HEK293 (cell line): ENCODE measurements at regions not wholly inside any gene's neighbourhood (a gene's known extent, or its start where the extent isn't known, plus 50 kb on each side); places are given as distances from the start of the nearest gene placed in this dataset.

Experiments used
- CTCF ChIA-PET: fragments of 350-600 bp; formaldehyde crosslinking; extraction: SDS; loops from one replicate; lab custom pipeline; 2021; ENCODE audit warnings: antibody characterized with exemption; lab: Yijun Ruan, JAX
- POLR2A ChIA-PET: fragments of 300-600 bp; formaldehyde crosslinking; extraction: SDS; loops from one replicate; lab custom pipeline; 2020; ENCODE audit warnings: antibody characterized with exemption, inconsistent platforms; lab: Yijun Ruan, JAX
- H3K27ac ChIP-seq: fragments of 200-500 bp; sonication (Bioruptor generic); 2 replicates; pipeline ENCODE4 v1.5.1; 2014; ENCODE audit warnings: low read depth, low read length, control low read depth, inconsistent platforms; ENCODE audit errors: extremely low read depth
- H3K36me3 ChIP-seq, 2 experiments: fragments of 200-500 bp in 1 of 2; sonication (Bioruptor generic) in 1 of 2; 1 replicate in 1 of 2; 2 replicates in 1 of 2; pipeline ENCODE4 v1.5.1; 2014 to 2017; ENCODE audit warnings: inconsistent platforms in 2 of 2, low read length in 2 of 2; ENCODE audit not compliant: control insufficient read depth in 2 of 2, insufficient read depth in 1 of 2
- H3K4me1 ChIP-seq: fragments of 200-500 bp; sonication (Bioruptor generic); 2 replicates; pipeline ENCODE4 v1.5.1; 2014; ENCODE audit warnings: mild to moderate bottlenecking, low read length, inconsistent platforms; ENCODE audit not compliant: control insufficient read depth, insufficient read depth
- H3K4me3 ChIP-seq: 2 replicates; pipeline ENCODE4 v1.5.1; 2011; ENCODE audit warnings: low read depth, mild to moderate bottlenecking, control low read depth, low read length, moderate library complexity
- H3K9me3 ChIP-seq: fragments of 200-500 bp; sonication (Bioruptor generic); 2 replicates; pipeline ENCODE4 v1.5.1; 2014; ENCODE audit warnings: low read depth, low read length, inconsistent platforms; ENCODE audit not compliant: control insufficient read depth, insufficient read depth
- BCL11B ChIP-seq: fragments of 450-650 bp; formaldehyde crosslinking; IDR thresholded peaks from 2 replicates; pipeline ENCODE4 v1.5.1; 2016; ENCODE audit warnings: low read depth, missing biosample characterization, missing genetic modification characterization
- GFI1B ChIP-seq: fragments of 450-650 bp; formaldehyde crosslinking; IDR thresholded peaks from 2 replicates; pipeline ENCODE4 v1.5.1; 2016; ENCODE audit warnings: missing biosample characterization, missing genetic modification characterization
- KLF9 ChIP-seq: fragments of 450-650 bp; formaldehyde crosslinking; IDR thresholded peaks from 2 replicates; pipeline ENCODE4 v1.5.1; 2016; ENCODE audit warnings: missing biosample characterization, missing genetic modification characterization, low read depth
- MYNN ChIP-seq: fragments of 450-650 bp; formaldehyde crosslinking; IDR thresholded peaks from 2 replicates; pipeline ENCODE4 v1.5.1; 2016; ENCODE audit warnings: missing biosample characterization, missing genetic modification characterization, borderline replicate concordance
- OSR2 ChIP-seq: fragments of 450-650 bp; formaldehyde crosslinking; IDR thresholded peaks from 2 replicates; pipeline ENCODE4 v1.5.1; 2016; ENCODE audit warnings: missing biosample characterization, missing genetic modification characterization
- ZNF114 ChIP-seq: fragments of 450-650 bp; formaldehyde crosslinking; IDR thresholded peaks from 2 replicates; pipeline ENCODE4 v1.5.0; 2017; ENCODE audit warnings: missing biosample characterization, missing genetic modification characterization
- ZNF155 ChIP-seq: fragments of 450-650 bp; formaldehyde crosslinking; IDR thresholded peaks from 2 replicates; pipeline ENCODE4 v1.5.1; 2016; ENCODE audit warnings: missing biosample characterization, missing genetic modification characterization
- ZNF169 ChIP-seq: fragments of 450-650 bp; formaldehyde crosslinking; IDR thresholded peaks from 2 replicates; pipeline ENCODE4 v1.5.1; 2016; ENCODE audit warnings: missing biosample characterization, missing genetic modification characterization
- ZNF19 ChIP-seq: fragments of 450-650 bp; formaldehyde crosslinking; IDR thresholded peaks from 2 replicates; pipeline ENCODE4; 2016; ENCODE audit warnings: missing biosample characterization, missing genetic modification characterization, low read depth
- ZNF214 ChIP-seq: fragments of 450-650 bp; formaldehyde crosslinking; IDR thresholded peaks from 2 replicates; pipeline ENCODE4 v1.5.1; 2017; ENCODE audit warnings: missing biosample characterization, mild to moderate bottlenecking, missing genetic modification characterization, borderline replicate concordance
- ZNF248 ChIP-seq: fragments of 450-650 bp; formaldehyde crosslinking; IDR thresholded peaks from 2 replicates; pipeline ENCODE4 v1.5.1; 2017; ENCODE audit warnings: missing biosample characterization, missing genetic modification characterization
- ZNF266 ChIP-seq: fragments of 450-650 bp; formaldehyde crosslinking; IDR thresholded peaks from 2 replicates; pipeline ENCODE4 v1.5.1; 2016; ENCODE audit warnings: missing biosample characterization, missing genetic modification characterization, low read depth
- ZNF510 ChIP-seq: fragments of 450-650 bp; formaldehyde crosslinking; IDR thresholded peaks from 2 replicates; pipeline ENCODE4 v1.5.1; 2018; ENCODE audit warnings: mild to moderate bottlenecking, missing genetic modification characterization, missing biosample characterization; ENCODE audit not compliant: insufficient replicate concordance
- ZNF548 ChIP-seq: fragments of 450-650 bp; formaldehyde crosslinking; IDR thresholded peaks from 2 replicates; pipeline ENCODE4 v1.5.1; 2016; ENCODE audit warnings: missing biosample characterization, missing genetic modification characterization
- ZNF549 ChIP-seq: fragments of 450-650 bp; IDR thresholded peaks from 2 replicates; pipeline ENCODE4 v1.5.1; 2018; ENCODE audit warnings: missing biosample characterization, missing genetic modification characterization, mild to moderate bottlenecking, inconsistent platforms, moderate library complexity
- ZNF561 ChIP-seq: fragments of 450-650 bp; IDR thresholded peaks from 2 replicates; pipeline ENCODE4 v1.5.1; 2018; ENCODE audit warnings: missing biosample characterization, missing genetic modification characterization, borderline replicate concordance
- ZNF596 ChIP-seq: fragments of 450-650 bp; IDR thresholded peaks from 2 replicates; pipeline ENCODE4 v1.5.0; 2018; ENCODE audit warnings: missing biosample characterization, mild to moderate bottlenecking, missing genetic modification characterization, moderate library complexity
- ZNF621 ChIP-seq: fragments of 450-650 bp; formaldehyde crosslinking; IDR thresholded peaks from 2 replicates; pipeline ENCODE4 v1.5.1; 2017; ENCODE audit warnings: missing biosample characterization, missing genetic modification characterization
- ZNF626 ChIP-seq: fragments of 450-650 bp; sonication (Bioruptor Pico); formaldehyde crosslinking; IDR thresholded peaks from 2 replicates; pipeline ENCODE4 v1.5.1; 2018; ENCODE audit warnings: missing biosample characterization, missing genetic modification characterization, inconsistent platforms
- ZNF701 ChIP-seq: fragments of 450-650 bp; formaldehyde crosslinking; IDR thresholded peaks from 2 replicates; pipeline ENCODE4 v1.5.1; 2016; ENCODE audit warnings: missing biosample characterization, missing genetic modification characterization
- ZNF791 ChIP-seq: fragments of 450-650 bp; formaldehyde crosslinking; IDR thresholded peaks from 2 replicates; pipeline ENCODE4 v1.5.1; 2016; ENCODE audit warnings: missing biosample characterization, missing genetic modification characterization
- ZNF830 ChIP-seq: fragments of 450-650 bp; IDR thresholded peaks from 2 replicates; pipeline ENCODE4 v1.5.0; 2018; ENCODE audit warnings: missing biosample characterization, missing genetic modification characterization, low read depth, mild to moderate bottlenecking, moderate library complexity
- ZSCAN30 ChIP-seq: fragments of 450-650 bp; IDR thresholded peaks from 2 replicates; pipeline ENCODE4 v1.5.1; 2018; ENCODE audit warnings: missing biosample characterization, mild to moderate bottlenecking, missing genetic modification characterization, moderate library complexity
- TF ChIP-seq, protein P1 (sequence below): fragments of 450-650 bp; formaldehyde crosslinking; IDR thresholded peaks from 2 replicates; pipeline ENCODE4 v1.5.1; 2016; ENCODE audit warnings: missing biosample characterization, missing genetic modification characterization
- TF ChIP-seq, protein P2 (sequence below): fragments of 450-650 bp; formaldehyde crosslinking; IDR thresholded peaks from 2 replicates; pipeline ENCODE4 v1.5.1; 2016; ENCODE audit warnings: missing biosample characterization, missing genetic modification characterization
- TF ChIP-seq, protein P3 (sequence below): fragments of 450-650 bp; IDR thresholded peaks from 2 replicates; pipeline ENCODE4 v1.5.1; 2018; ENCODE audit warnings: missing biosample characterization, missing genetic modification characterization
- TF ChIP-seq, protein P4 (sequence below): fragments of 450-650 bp; formaldehyde crosslinking; IDR thresholded peaks from 2 replicates; pipeline ENCODE4 v1.5.1; 2017; ENCODE audit warnings: missing biosample characterization, missing genetic modification characterization
- TF ChIP-seq, protein P5 (sequence below): fragments of 450-650 bp; formaldehyde crosslinking; IDR thresholded peaks from 2 replicates; pipeline ENCODE4 v1.5.1; 2017; ENCODE audit warnings: missing biosample characterization, missing genetic modification characterization

DNA sequence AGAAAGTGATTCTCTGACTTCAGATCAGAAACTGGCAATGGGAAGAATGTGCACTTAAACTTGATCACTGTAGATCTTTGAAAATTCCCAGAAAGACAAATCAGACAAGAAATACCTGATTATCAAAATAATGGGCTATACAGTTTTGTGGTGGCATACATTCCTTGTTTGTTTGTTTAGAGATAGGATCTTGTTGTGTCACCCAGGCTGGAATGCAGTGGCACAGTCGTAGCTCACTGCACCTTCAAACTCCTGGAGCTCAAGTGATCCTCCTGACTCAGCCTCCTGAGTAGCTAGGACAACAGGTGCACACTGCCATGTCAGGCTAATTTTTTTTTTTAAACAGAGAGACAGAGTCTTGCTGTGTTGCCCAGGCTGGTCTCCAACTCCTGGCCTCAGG lies 81.0 kb upstream of the SPRY1 start:
- Histone ChIP-seq H3K4me3 (no peak overlapping the region), H3K4me1 (no peaks in the 10 kb centered on the region), H3K36me3 (peaks cover 0 to 4% of the 10 kb centered on the region in 2 experiments; a peak in 1 of 3 replicates), H3K9me3 (no peaks in the 10 kb centered on the region), H3K27ac (no peak overlapping the region)
- POLR2A ChIA-PET = no interaction called here
- CTCF ChIA-PET = interaction anchor here (0.7 kb wide), 2 partner anchors 30 to 38 kb away, joined by 3 read pairs; no protein-coding TSS in a partner anchor
- TF ChIP-seq ZNF791 (tag by site-specific recombination) = no peak
- no peak for TF ChIP-seq BCL11B (tag by site-specific recombination)
- TF ChIP-seq GFI1B (tag by site-specific recombination) = no peak
- TF ChIP-seq ZNF830 (tag by site-specific recombination) = no peak
- no peak for TF ChIP-seq ZNF621 (tag by site-specific recombination)
- TF ChIP-seq, protein P1, sequence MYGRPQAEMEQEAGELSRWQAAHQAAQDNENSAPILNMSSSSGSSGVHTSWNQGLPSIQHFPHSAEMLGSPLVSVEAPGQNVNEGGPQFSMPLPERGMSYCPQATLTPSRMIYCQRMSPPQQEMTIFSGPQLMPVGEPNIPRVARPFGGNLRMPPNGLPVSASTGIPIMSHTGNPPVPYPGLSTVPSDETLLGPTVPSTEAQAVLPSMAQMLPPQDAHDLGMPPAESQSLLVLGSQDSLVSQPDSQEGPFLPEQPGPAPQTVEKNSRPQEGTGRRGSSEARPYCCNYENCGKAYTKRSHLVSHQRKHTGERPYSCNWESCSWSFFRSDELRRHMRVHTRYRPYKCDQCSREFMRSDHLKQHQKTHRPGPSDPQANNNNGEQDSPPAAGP (tag by site-specific recombination) = no peak
- TF ChIP-seq, protein P2, sequence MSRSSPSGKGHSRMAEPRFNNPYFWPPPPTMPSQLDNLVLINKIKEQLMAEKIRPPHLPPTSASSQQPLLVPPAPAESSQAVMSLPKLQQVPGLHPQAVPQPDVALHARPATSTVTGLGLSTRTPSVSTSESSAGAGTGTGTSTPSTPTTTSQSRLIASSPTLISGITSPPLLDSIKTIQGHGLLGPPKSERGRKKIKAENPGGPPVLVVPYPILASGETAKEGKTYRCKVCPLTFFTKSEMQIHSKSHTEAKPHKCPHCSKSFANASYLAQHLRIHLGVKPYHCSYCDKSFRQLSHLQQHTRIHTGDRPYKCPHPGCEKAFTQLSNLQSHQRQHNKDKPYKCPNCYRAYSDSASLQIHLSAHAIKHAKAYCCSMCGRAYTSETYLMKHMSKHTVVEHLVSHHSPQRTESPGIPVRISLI (tag by site-specific recombination) = no peak
- TF ChIP-seq ZNF114 (tag by site-specific recombination) = no peak
- TF ChIP-seq, protein P3, sequence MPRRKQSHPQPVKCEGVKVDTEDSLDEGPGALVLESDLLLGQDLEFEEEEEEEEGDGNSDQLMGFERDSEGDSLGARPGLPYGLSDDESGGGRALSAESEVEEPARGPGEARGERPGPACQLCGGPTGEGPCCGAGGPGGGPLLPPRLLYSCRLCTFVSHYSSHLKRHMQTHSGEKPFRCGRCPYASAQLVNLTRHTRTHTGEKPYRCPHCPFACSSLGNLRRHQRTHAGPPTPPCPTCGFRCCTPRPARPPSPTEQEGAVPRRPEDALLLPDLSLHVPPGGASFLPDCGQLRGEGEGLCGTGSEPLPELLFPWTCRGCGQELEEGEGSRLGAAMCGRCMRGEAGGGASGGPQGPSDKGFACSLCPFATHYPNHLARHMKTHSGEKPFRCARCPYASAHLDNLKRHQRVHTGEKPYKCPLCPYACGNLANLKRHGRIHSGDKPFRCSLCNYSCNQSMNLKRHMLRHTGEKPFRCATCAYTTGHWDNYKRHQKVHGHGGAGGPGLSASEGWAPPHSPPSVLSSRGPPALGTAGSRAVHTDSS (tag by site-specific recombination) = no peak
- no peak for TF ChIP-seq ZNF548 (tag by site-specific recombination)
- no peak for TF ChIP-seq ZNF596 (tag by site-specific recombination)
- no peak for TF ChIP-seq ZNF266 (tag by site-specific recombination)
- no peak for TF ChIP-seq ZNF549
- no peak for TF ChIP-seq ZNF169
- TF ChIP-seq, all 188 proteins: peak for 0

DNA sequence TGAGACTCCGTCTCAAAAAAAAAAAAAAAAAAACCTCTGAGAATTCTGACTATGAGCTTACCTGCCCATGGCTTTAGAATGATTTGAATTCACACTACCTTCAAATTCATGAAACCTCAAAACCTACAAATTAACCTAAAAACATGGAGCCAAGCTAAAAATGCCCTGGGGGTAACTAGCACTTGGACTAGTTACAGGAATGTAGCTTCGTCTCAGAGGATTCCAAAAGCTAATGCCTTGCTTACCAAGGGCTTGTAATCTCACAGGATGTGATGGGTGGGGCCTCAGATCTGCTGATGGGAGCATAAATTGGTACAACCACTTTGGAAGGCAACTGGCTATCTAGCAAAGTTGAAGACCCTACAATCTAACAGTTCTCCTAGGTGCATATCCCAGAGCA lies 79.4 kb upstream of the SPRY1 start:
- POLR2A ChIA-PET = interaction anchor here (0.8 kb wide), 1 partner anchor 697 kb away, joined by 4 read pairs; no protein-coding TSS in a partner anchor
- no peak overlapping the region for H3K4me3 ChIP-seq
- no peaks in the 10 kb centered on the region for H3K9me3 ChIP-seq
- no peaks in the 10 kb centered on the region for H3K4me1 ChIP-seq
- H3K27ac ChIP-seq = no peak overlapping the region
- CTCF ChIA-PET = interaction anchor here (0.6 kb wide), 1 partner anchor 1280 kb away, joined by 4 read pairs; no protein-coding TSS in a partner anchor
- H3K36me3 ChIP-seq = peaks cover 0 to 4% of the 10 kb centered on the region in 2 experiments; a peak in 1 of 3 replicates
- TF ChIP-seq OSR2 (tag by site-specific recombination) = no peak
- TF ChIP-seq MYNN (tag by site-specific recombination) = no peak
- no peak for TF ChIP-seq ZNF248 (tag by site-specific recombination)
- TF ChIP-seq ZNF214 (tag by site-specific recombination) = no peak
- TF ChIP-seq ZNF155 = no peak
- TF ChIP-seq ZNF701 (tag by site-specific recombination) = no peak
- TF ChIP-seq, protein P4, sequence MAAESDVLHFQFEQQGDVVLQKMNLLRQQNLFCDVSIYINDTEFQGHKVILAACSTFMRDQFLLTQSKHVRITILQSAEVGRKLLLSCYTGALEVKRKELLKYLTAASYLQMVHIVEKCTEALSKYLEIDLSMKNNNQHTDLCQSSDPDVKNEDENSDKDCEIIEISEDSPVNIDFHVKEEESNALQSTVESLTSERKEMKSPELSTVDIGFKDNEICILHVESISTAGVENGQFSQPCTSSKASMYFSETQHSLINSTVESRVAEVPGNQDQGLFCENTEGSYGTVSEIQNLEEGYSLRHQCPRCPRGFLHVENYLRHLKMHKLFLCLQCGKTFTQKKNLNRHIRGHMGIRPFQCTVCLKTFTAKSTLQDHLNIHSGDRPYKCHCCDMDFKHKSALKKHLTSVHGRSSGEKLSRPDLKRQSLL (tag by site-specific recombination) = no peak
- TF ChIP-seq ZNF510 (tag by site-specific recombination) = no peak
- TF ChIP-seq ZNF561 (tag by site-specific recombination) = no peak
- no peak for TF ChIP-seq KLF9 (tag by site-specific recombination)
- no peak for TF ChIP-seq ZNF626
- no peak for TF ChIP-seq ZSCAN30 (tag by site-specific recombination)
- TF ChIP-seq ZNF19 (tag by site-specific recombination) = no peak
- TF ChIP-seq, protein P5, sequence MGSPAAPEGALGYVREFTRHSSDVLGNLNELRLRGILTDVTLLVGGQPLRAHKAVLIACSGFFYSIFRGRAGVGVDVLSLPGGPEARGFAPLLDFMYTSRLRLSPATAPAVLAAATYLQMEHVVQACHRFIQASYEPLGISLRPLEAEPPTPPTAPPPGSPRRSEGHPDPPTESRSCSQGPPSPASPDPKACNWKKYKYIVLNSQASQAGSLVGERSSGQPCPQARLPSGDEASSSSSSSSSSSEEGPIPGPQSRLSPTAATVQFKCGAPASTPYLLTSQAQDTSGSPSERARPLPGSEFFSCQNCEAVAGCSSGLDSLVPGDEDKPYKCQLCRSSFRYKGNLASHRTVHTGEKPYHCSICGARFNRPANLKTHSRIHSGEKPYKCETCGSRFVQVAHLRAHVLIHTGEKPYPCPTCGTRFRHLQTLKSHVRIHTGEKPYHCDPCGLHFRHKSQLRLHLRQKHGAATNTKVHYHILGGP (tag by site-specific recombination) = no peak
